ENCODE measurements at regions not wholly inside any gene's neighbourhood (a gene's known extent, or its start where the extent isn't known, plus 50 kb on each side); places are given as distances from the start of the nearest gene placed in this dataset.

GRCh38 chr7:140238778-140239652 is 62.2 kb upstream of the KDM7A start:
- TF ChIP-seq POLR2AphosphoS5 (IDR thresholded peaks at IDR 0.05), result no peak
- no peak for TF ChIP-seq CTCF (IDR thresholded peaks at IDR 0.05)
- no peak for TF ChIP-seq EP300 (IDR thresholded peaks at IDR 0.05)
- TF ChIP-seq POLR2A (IDR thresholded peaks at IDR 0.05), result no peak
